GM18870 (cell line): ENCODE measurements at regions not wholly inside any gene's neighbourhood (a gene's known extent, or its start where the extent isn't known, plus 50 kb on each side); places are given as distances from the start of the nearest gene placed in this dataset.

Experiments
- ATAC-seq: cut with Tn5 transposase; IDR thresholded peaks from one replicate; pipeline ENCODE4 v1.9.1; 2021; ENCODE audit warnings: moderate library complexity; ENCODE audit not compliant: unreplicated experiment

- no peak for ATAC-seq
These were observed 109.6 kb upstream of the BACH2 start for GRCh38 chr6:90406142-90406794.

- ATAC-seq = no peak
These were observed 107.1 kb upstream of the BACH2 start for GRCh38 chr6:90403489-90404381.

GRCh38 chr6:90402831-90403192 lies 106.2 kb upstream of the BACH2 start:
- no peak for ATAC-seq

GRCh38 chr6:90401933-90402830 lies 105.5 kb upstream of the BACH2 start:
- no peak for ATAC-seq

GRCh38 chr6:90399970-90400369 lies 103.3 kb upstream of the BACH2 start:
- ATAC-seq = no peak

GRCh38 chr6:90397929-90398674 lies 101.5 kb upstream of the BACH2 start:
- ATAC-seq = peak; percentile 72

GRCh38 chr6:90397047-90397446 lies 100.4 kb upstream of the BACH2 start:
- ATAC-seq = no peak

GRCh38 chr6:90393232-90393884 lies 96.7 kb upstream of the BACH2 start:
- ATAC-seq = peak; percentile 58

- no peak for ATAC-seq
These were observed 93.7 kb upstream of the BACH2 start for GRCh38 chr6:90390379-90390778.

- no peak for ATAC-seq
These were observed 91.8 kb upstream of the BACH2 start for GRCh38 chr6:90388395-90388794.

- no peak for ATAC-seq
These were observed 91.2 kb upstream of the BACH2 start for GRCh38 chr6:90387826-90388225.

GRCh38 chr6:90387383-90387775 lies 90.7 kb upstream of the BACH2 start:
- no peak for ATAC-seq

- no peak for ATAC-seq
These were observed 90.0 kb upstream of the BACH2 start for GRCh38 chr6:90386399-90387382.

- ATAC-seq = no peak
These were observed 89.2 kb upstream of the BACH2 start for GRCh38 chr6:90385759-90386313.

GRCh38 chr6:90384720-90385119 lies 88.1 kb upstream of the BACH2 start:
- ATAC-seq = no peak

- peak; percentile 67 for ATAC-seq
These were observed 86.7 kb upstream of the BACH2 start for GRCh38 chr6:90383196-90383822.

- no peak for ATAC-seq
These were observed 86.1 kb upstream of the BACH2 start for GRCh38 chr6:90382760-90383159.
